PC-9 (cell line): ENCODE measurements at regions not wholly inside any gene's neighbourhood (a gene's known extent, or its start where the extent isn't known, plus 50 kb on each side); places are given as distances from the start of the nearest gene placed in this dataset.

ENCODE experiments used
- BruUV-seq: library from RNA; stranded (reverse); fragments of 400-500 nt; replicated peaks from 2 replicates; lab custom pipeline; 2021; lab: Mats Ljungman, UMichigan
- CTCF ChIA-PET: fragments of 300-600 bp; sonication (Branson Sonifier 250); formaldehyde crosslinking; loops from one replicate; lab custom pipeline; 2022; ENCODE audit warnings: antibody characterized with exemption; lab: Charles Lee
- POLR2A ChIA-PET: fragments of 300-600 bp; sonication (Branson Sonifier 250); formaldehyde crosslinking; loops from one replicate; lab custom pipeline; 2022; ENCODE audit warnings: antibody characterized with exemption; ENCODE audit not compliant: unreplicated experiment; lab: Charles Lee
- DNase-seq, 2 experiments: peaks; one replicate each; pipeline versions ENCODE4 v3.0.0 to v3.0.0-alpha.2; 2015 to 2022; ENCODE audit warnings: mixed read lengths in 1 of 2
- H2AFZ ChIP-seq: fragments of 200-600 bp; sonication (generic); 2 replicates; pipeline ENCODE4 v1.8.1; 2017; ENCODE audit warnings: antibody characterized with exemption
- H3F3A ChIP-seq: fragments of 200-600 bp; sonication (generic); 2 replicates; pipeline ENCODE4 v1.8.1; 2017; ENCODE audit warnings: antibody characterized with exemption, mild to moderate bottlenecking, low read depth; ENCODE audit not compliant: insufficient read depth
- H3K27ac ChIP-seq: fragments of 200-600 bp; sonication (generic); 2 replicates; pipeline ENCODE4 v1.6.1; 2016; ENCODE audit warnings: mixed run types
- H3K27me3 ChIP-seq: fragments of 200-600 bp; sonication (generic); 2 replicates; pipeline ENCODE4 v1.6.1; 2016; ENCODE audit warnings: low read depth, mixed run types; ENCODE audit not compliant: insufficient read depth
- H3K36me3 ChIP-seq: fragments of 200-600 bp; sonication (generic); 2 replicates; pipeline ENCODE4 v1.6.1; 2016; ENCODE audit warnings: low read depth, mixed run types
- H3K4me1 ChIP-seq: fragments of 200-600 bp; sonication (generic); replicated peaks from 2 replicates; pipeline ENCODE4 v1.6.1; 2016; ENCODE audit warnings: mixed run types; ENCODE audit not compliant: insufficient read depth
- H3K4me2 ChIP-seq: fragments of 200-600 bp; sonication (generic); 2 replicates; pipeline ENCODE4 v1.6.1; 2017; ENCODE audit warnings: mixed run types
- H3K4me3 ChIP-seq: fragments of 200-600 bp; sonication (generic); 2 replicates; pipeline ENCODE4 v1.6.1; 2016; ENCODE audit warnings: mixed run types
- H3K79me2 ChIP-seq: fragments of 200-600 bp; sonication (generic); 2 replicates; pipeline ENCODE4 v1.6.1; 2017; ENCODE audit warnings: low read depth, mixed run types
- H3K9me2 ChIP-seq: fragments of 200-600 bp; sonication (generic); 2 replicates; pipeline ENCODE4 v1.8.1; 2017; ENCODE audit warnings: mild to moderate bottlenecking; ENCODE audit not compliant: insufficient read depth
- H3K9me3 ChIP-seq: fragments of 200-600 bp; sonication (generic); 2 replicates; pipeline ENCODE4 v1.8.1; 2016; ENCODE audit warnings: low read depth; ENCODE audit not compliant: insufficient read depth
- H4K20me1 ChIP-seq: fragments of 200-600 bp; sonication (generic); 2 replicates; pipeline ENCODE4 v1.8.1; 2017; ENCODE audit not compliant: insufficient read depth
- CTCF ChIP-seq: fragments of 200-600 bp; sonication (generic); conservative IDR thresholded peaks from 2 replicates; pipeline ENCODE4 v1.6.1; 2017; ENCODE audit warnings: mixed run types, antibody characterized with exemption, mild to moderate bottlenecking, moderate library complexity
- EZH2 ChIP-seq: fragments of 200-600 bp; sonication (generic); IDR thresholded peaks from 2 replicates; pipeline ENCODE4 v1.8.0; 2017; ENCODE audit warnings: antibody characterized with exemption, low read depth
- intact Hi-C: fragments of 100-400 bp; cut with micrococcal nuclease; formaldehyde crosslinking; loops from one replicate; pipeline ENCODE4 v1.10.0; 2022; ENCODE audit not compliant: unreplicated experiment

GRCh38 chrX:69103539-69103938, 61.7 kb downstream of the PJA1 start:
- Histone ChIP-seq H3K79me2 (no peaks in the 10 kb centered on the region), H3K27me3 (no peaks in the 10 kb centered on the region), H3K36me3 (no peaks in the 10 kb centered on the region), H3F3A (0 out of 2 replicates have a peak, but pooled peaks cover 4% of the 10 kb centered on the region), H2AFZ (no peak overlapping the region), H4K20me1 (no peaks in the 10 kb centered on the region), H3K4me2 (no peak overlapping the region), H3K9me3 (no peaks in the 10 kb centered on the region), H3K4me1 (peaks cover 22% of the 10 kb centered on the region), H3K27ac (no peak overlapping the region), H3K9me2 (no peaks in the 10 kb centered on the region), H3K4me3 (no peak overlapping the region)
- no peak for DNase-seq
- POLR2A ChIA-PET = no interaction called here
- no TSS peak for BruUV-seq
- CTCF ChIA-PET = no interaction called here
- intact Hi-C loops = no loop called here
- TF ChIP-seq EZH2 (no peak), CTCF (no peak)

GRCh38 chrX:69102612-69103194, 62.5 kb downstream of the PJA1 start:
- Histone ChIP-seq H3K36me3 (no peaks in the 10 kb centered on the region), H3K9me3 (no peaks in the 10 kb centered on the region), H3F3A (0 out of 2 replicates have a peak, but pooled peaks cover 4% of the 10 kb centered on the region), H3K4me2 (no peak overlapping the region), H3K9me2 (no peaks in the 10 kb centered on the region), H3K4me1 (peaks cover 17% of the 10 kb centered on the region), H4K20me1 (no peaks in the 10 kb centered on the region), H3K4me3 (no peak overlapping the region), H3K27me3 (no peaks in the 10 kb centered on the region), H2AFZ (no peak overlapping the region), H3K79me2 (no peaks in the 10 kb centered on the region), H3K27ac (no peak overlapping the region)
- POLR2A ChIA-PET = no interaction called here
- no TSS peak for BruUV-seq
- peak in 1 of 2 experiments; percentile 37 for DNase-seq
- CTCF ChIA-PET = no interaction called here
- no peak for TF ChIP-seq EZH2
- no peak for TF ChIP-seq CTCF
- intact Hi-C loops = no loop called here

GRCh38 chrX:69101683-69102251, 63.5 kb downstream of the PJA1 start:
- intact Hi-C loops = no loop called here
- POLR2A ChIA-PET = no interaction called here
- DNase-seq = no peak
- TF ChIP-seq CTCF = no peak
- TF ChIP-seq EZH2 = no peak
- Histone ChIP-seq H2AFZ (no peak overlapping the region), H3K4me3 (no peak overlapping the region), H3K9me2 (no peaks in the 10 kb centered on the region), H3F3A (0 out of 2 replicates have a peak, but pooled peaks cover 2% of the 10 kb centered on the region), H3K36me3 (no peaks in the 10 kb centered on the region), H3K27me3 (no peaks in the 10 kb centered on the region), H3K79me2 (no peaks in the 10 kb centered on the region), H3K27ac (no peak overlapping the region), H3K4me2 (no peak overlapping the region), H3K9me3 (no peaks in the 10 kb centered on the region), H3K4me1 (peaks cover 7% of the 10 kb centered on the region), H4K20me1 (no peaks in the 10 kb centered on the region)
- no TSS peak for BruUV-seq
- CTCF ChIA-PET = no interaction called here
